Right lobe of liver (tissue), 6 donors: ENCODE measurements at regions not wholly inside any gene's neighbourhood (a gene's known extent, or its start where the extent isn't known, plus 50 kb on each side); places are given as distances from the start of the nearest gene placed in this dataset.

Source experiments
- ATAC-seq, 4 donors: fragments of 200-7000 bp; cut with Tn5 transposase; one replicate each; pipeline ENCODE4 v1.9.1; 2020; ENCODE audit warnings: mild to moderate bottlenecking in 4 of 4, moderate library complexity in 4 of 4
- DNase-seq, 3 donors: peaks; one replicate each; pipeline ENCODE4 v3.0.0-alpha.2; 2020
- H3K27ac ChIP-seq, 3 donors: fragments of 200-600 bp; one replicate each; pipeline ENCODE4 v1.8.0; 2022
- H3K27me3 ChIP-seq, 2 donors: fragments of 200-600 bp; one replicate each; pipeline ENCODE4 v1.8.0; 2022
- H3K36me3 ChIP-seq, 4 donors: fragments of 200-600 bp; sonication (generic) in 1 of 4; one replicate each; pipeline versions ENCODE4 v1.5.1 to v1.8.0; 2017 to 2022; ENCODE audit warnings: control low read depth in 1 of 4
- H3K4me1 ChIP-seq, 4 donors: fragments of 200-600 bp; sonication (generic) in 1 of 4; one replicate each; pipeline versions ENCODE4 v1.5.1 to v1.8.0; 2017 to 2022; ENCODE audit warnings: control low read depth in 1 of 4
- H3K4me3 ChIP-seq, 3 donors: fragments of 200-600 bp; one replicate each; pipeline ENCODE4 v1.8.0; 2022
- H3K9me3 ChIP-seq, 4 donors: fragments of 200-600 bp; sonication (generic) in 1 of 4; one replicate each; pipeline versions ENCODE4 v1.5.1 to v1.8.0; 2017 to 2022; ENCODE audit warnings: control low read depth in 1 of 4
- CTCF ChIP-seq, 4 donors: fragments of 200-600 bp in 3 of 4; fragments of 450-650 bp in 1 of 4; IDR thresholded peaks; one replicate each; pipeline versions ENCODE4 v1.5.1 to v1.8.0; 2016 to 2022; ENCODE audit warnings: antibody characterized with exemption in 4 of 4, mild to moderate bottlenecking in 2 of 4
- POLR2A ChIP-seq: fragments of 450-650 bp; IDR thresholded peaks from one replicate; pipeline ENCODE4 v1.6.1; 2017; ENCODE audit warnings: antibody characterized with exemption, mild to moderate bottlenecking
- WGBS: methylation state at CpG from one replicate; pipeline ENCODE4 v1.1.6; 2018; ENCODE audit warnings: low coverage, low lambda C conversion rate; ENCODE audit not compliant: insufficient coverage; ENCODE audit errors: missing lambda C conversion rate; 5-methylcytosine and 5-hydroxymethylcytosine counted together
- intact Hi-C, 2 donors: fragments of 100-400 bp; cut with DNase I; formaldehyde crosslinking; loops; one replicate each; pipeline versions ENCODE4 v1.11.2 to v1.14.1; 2022
- donor health status: DM: no; HTN: yes; CAD: no.
- donor health status: DM: no; HTN: no; CAD: no.
- donor health status: DM: no; HTN: no; CAD: no.
- donor health status: DM: no; HTN: yes; CAD: no.
- donor health status: DM: no; HTN: yes; CAD: no.

- Histone ChIP-seq H3K4me1 (no peaks in the 10 kb centered on the region), H3K27me3 (no peaks in the 10 kb centered on the region), H3K27ac (no peak overlapping the region), H3K36me3 (no peaks in the 10 kb centered on the region), H3K4me3 (no peak overlapping the region), H3K9me3 (no peaks in the 10 kb centered on the region)
- intact Hi-C loops: no loop called here
- ATAC-seq (no peak), DNase-seq (peak in 1 of 3 donors; percentile 35)
- WGBS: 30% methylated on average over 8 of the region's 10 CpGs
- TF ChIP-seq CTCF (IDR thresholded peaks at IDR 0.05) (no peak), POLR2A (no peak)
These were observed 207.6 kb downstream of the ANKRD60 start for GRCh38 chr20:58020656-58021454.

- Histone ChIP-seq H3K36me3 (no peaks in the 10 kb centered on the region), H3K9me3 (no peaks in the 10 kb centered on the region), H3K27ac (no peak overlapping the region), H3K27me3 (no peaks in the 10 kb centered on the region), H3K4me3 (no peak overlapping the region), H3K4me1 (no peaks in the 10 kb centered on the region)
- TF ChIP-seq POLR2A (no peak), CTCF (IDR thresholded peaks at IDR 0.05) (no peak)
- intact Hi-C loops: no loop called here
- ATAC-seq: peak; percentile 39 to 75 (median 44)
- peak in 1 of 3 donors; percentile 62 for DNase-seq
- 20% methylated on average over 5 of the region's 8 CpGs for WGBS
These were observed 208.4 kb downstream of the ANKRD60 start for GRCh38 chr20:58019850-58020625.

- H3K4me3 ChIP-seq: no peak overlapping the region
- H3K9me3 ChIP-seq: no peaks in the 10 kb centered on the region
- peak in 1 of 3 donors; percentile 33 for DNase-seq
- ATAC-seq: no peak
- WGBS: 62% methylated on average over 5 of the region's 24 CpGs
- intact Hi-C loops: no loop called here
- no peaks in the 10 kb centered on the region for H3K4me1 ChIP-seq
- no peak for TF ChIP-seq POLR2A
- TF ChIP-seq CTCF (IDR thresholded peaks at IDR 0.05): no peak
- no peaks in the 10 kb centered on the region for H3K36me3 ChIP-seq
- H3K27me3 ChIP-seq: no peaks in the 10 kb centered on the region
- no peak overlapping the region for H3K27ac ChIP-seq
These were observed 209.2 kb downstream of the ANKRD60 start for GRCh38 chr20:58019027-58019849.

- DNase-seq (no peak), ATAC-seq (no peak)
- TF ChIP-seq CTCF (IDR thresholded peaks at IDR 0.05) (no peak), POLR2A (no peak)
- WGBS: 74% methylated on average over 4 of the region's 8 CpGs
- Histone ChIP-seq H3K36me3 (no peaks in the 10 kb centered on the region), H3K4me3 (no peak overlapping the region), H3K4me1 (no peaks in the 10 kb centered on the region), H3K27ac (no peak overlapping the region), H3K9me3 (no peaks in the 10 kb centered on the region), H3K27me3 (no peaks in the 10 kb centered on the region)
- intact Hi-C loops: no loop called here
These were observed 209.9 kb downstream of the ANKRD60 start for GRCh38 chr20:58018590-58018989.
